Central memory CD8-positive, alpha-beta T cell (primary cell): ENCODE measurements at regions not wholly inside any gene's neighbourhood (a gene's known extent, or its start where the extent isn't known, plus 50 kb on each side); places are given as distances from the start of the nearest gene placed in this dataset.
"Not testable (repeated sequence)": the region's sequence is repeated elsewhere in the genome, so short reads cannot be mapped to it uniquely, and the experiment has no call there.

Source experiments
- ATAC-seq: fragments of 150-1000 bp; cut with Tn5 transposase; replicated peaks from 2 replicates; pipeline ENCODE4 v1.10.0; 2022; ENCODE audit warnings: mild to moderate bottlenecking, moderate FRiP score, moderate number of reproducible peaks; ENCODE audit not compliant: poor library complexity, severe bottlenecking; ENCODE audit errors: extremely low read depth
- DNase-seq, 2 donors: peaks; one replicate each; pipeline ENCODE4 v3.0.0; 2021; ENCODE audit warnings: low spot score in 2 of 2
- H3K27ac Mint-ChIP-seq: one replicate; pipeline ENCODE4 v1.8.0; 2022; ENCODE audit warnings: low read depth, mild to moderate bottlenecking, moderate library complexity, mixed read lengths
- H3K27me3 Mint-ChIP-seq: one replicate; pipeline ENCODE4 v1.8.0; 2022; ENCODE audit warnings: mixed read lengths
- H3K36me3 Mint-ChIP-seq: one replicate; pipeline ENCODE4 v1.8.0; 2022; ENCODE audit warnings: mild to moderate bottlenecking, moderate library complexity, mixed read lengths; ENCODE audit not compliant: insufficient read depth
- H3K4me1 Mint-ChIP-seq: one replicate; pipeline ENCODE4 v1.8.0; 2022; ENCODE audit warnings: mixed read lengths
- H3K4me3 Mint-ChIP-seq: one replicate; pipeline ENCODE4 v1.8.0; 2022; ENCODE audit warnings: mild to moderate bottlenecking, moderate library complexity, mixed read lengths
- H3K9me3 Mint-ChIP-seq: one replicate; pipeline ENCODE4 v1.8.0; 2022; ENCODE audit warnings: mixed read lengths

DNA sequence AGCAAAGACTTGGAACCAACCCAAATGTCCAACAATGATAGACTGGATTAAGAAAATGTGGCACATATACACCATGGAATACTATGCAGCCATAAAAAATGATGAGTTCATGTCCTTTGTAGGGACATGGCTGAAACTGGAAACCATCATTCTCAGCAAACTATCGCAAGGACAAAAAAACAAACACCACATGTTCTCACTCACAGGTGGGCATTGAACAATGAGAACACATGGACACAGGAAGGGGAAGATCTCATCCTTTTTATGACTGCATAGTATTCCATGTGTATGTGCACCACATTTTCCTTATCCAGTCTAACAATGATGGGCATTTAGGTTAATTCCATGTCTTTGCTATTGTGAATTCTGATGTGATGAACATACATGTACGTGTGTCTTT, 652.0 kb upstream of the LRRN3 start:
- not testable (repeated sequence) for H3K27me3 Mint-ChIP-seq, H3K36me3 Mint-ChIP-seq, H3K4me3 Mint-ChIP-seq, H3K4me1 Mint-ChIP-seq, ATAC-seq, H3K9me3 Mint-ChIP-seq, H3K27ac Mint-ChIP-seq, DNase-seq

DNA sequence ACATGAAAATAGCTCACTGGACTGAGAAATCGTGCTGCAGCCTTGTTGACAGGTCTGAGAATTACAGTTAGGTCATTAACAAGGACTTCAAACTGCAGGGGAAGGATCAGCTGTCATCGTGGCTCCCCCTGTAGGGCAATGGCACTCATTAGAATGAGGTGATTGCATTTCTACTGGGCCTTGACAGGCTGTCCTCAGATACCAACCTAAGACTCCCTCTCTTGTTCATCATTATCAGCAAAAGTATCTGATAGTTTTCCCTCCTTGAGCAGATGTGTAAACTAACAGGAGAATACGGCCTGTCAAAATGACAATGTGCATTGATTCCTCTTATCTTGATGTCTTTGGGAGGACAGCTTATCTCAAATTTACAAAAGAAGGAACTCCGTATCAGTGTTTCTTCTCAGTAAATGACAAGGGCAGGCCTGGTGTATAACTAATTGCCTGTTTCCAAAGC, 648.5 kb upstream of the LRRN3 start:
- Mint-ChIP-seq H3K36me3 (no peaks in the 10 kb centered on the region), H3K27me3 (no peaks in the 10 kb centered on the region), H3K27ac (no peak overlapping the region), H3K4me1 (no peaks in the 10 kb centered on the region), H3K4me3 (no peak overlapping the region), H3K9me3 (peaks cover 3% of the 10 kb centered on the region)
- no peak for DNase-seq
- no peak for ATAC-seq

DNA sequence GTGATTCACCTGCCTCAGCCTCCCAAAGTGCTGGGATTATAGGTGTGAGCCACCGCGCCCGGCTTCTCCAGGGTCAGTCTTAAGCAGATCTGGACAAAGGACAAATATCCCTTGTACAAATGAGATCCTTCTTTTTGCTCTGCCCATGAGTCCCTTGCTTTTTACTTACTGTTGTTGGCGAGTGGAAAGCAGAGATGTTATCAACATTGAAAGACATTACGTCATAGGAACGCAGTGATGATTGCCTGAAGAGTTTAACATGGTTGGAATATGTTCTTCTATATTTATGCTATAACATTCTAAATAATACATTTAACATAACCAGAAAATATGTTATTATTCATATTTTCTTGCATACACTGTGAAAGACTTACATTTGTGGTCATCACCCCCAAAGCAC, 644.3 kb upstream of the LRRN3 start:
- no peaks in the 10 kb centered on the region for H3K4me1 Mint-ChIP-seq
- no peaks in the 10 kb centered on the region for H3K27me3 Mint-ChIP-seq
- ATAC-seq (no peak), DNase-seq (no peak)
- H3K27ac Mint-ChIP-seq: no peak overlapping the region
- H3K9me3 Mint-ChIP-seq: no peaks in the 10 kb centered on the region
- H3K4me3 Mint-ChIP-seq: no peak overlapping the region
- H3K36me3 Mint-ChIP-seq: no peaks in the 10 kb centered on the region

DNA sequence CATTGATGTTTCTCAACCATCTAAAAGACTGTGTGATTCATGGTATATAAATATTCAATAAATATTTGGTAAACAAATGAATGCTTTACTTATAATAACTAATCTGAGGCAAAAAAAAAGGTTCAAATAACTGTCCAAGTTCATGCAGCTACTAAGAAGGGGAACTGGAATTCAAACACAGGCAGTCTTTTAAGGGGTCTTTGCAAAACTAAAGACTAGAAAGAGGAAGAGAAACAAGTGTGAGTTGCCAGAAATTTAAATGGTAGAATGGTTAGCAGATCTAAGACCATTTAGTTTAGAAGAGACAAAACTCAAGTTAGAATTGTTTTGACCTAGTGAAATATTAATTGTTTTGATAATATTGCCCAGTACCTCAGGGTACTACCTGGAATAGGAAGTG, 642.0 kb upstream of the LRRN3 start:
- DNase-seq (no peak), ATAC-seq (no peak)
- Mint-ChIP-seq H3K4me3 (no peak overlapping the region), H3K36me3 (no peaks in the 10 kb centered on the region), H3K4me1 (no peaks in the 10 kb centered on the region), H3K9me3 (no peaks in the 10 kb centered on the region), H3K27ac (no peak overlapping the region), H3K27me3 (no peaks in the 10 kb centered on the region)

DNA sequence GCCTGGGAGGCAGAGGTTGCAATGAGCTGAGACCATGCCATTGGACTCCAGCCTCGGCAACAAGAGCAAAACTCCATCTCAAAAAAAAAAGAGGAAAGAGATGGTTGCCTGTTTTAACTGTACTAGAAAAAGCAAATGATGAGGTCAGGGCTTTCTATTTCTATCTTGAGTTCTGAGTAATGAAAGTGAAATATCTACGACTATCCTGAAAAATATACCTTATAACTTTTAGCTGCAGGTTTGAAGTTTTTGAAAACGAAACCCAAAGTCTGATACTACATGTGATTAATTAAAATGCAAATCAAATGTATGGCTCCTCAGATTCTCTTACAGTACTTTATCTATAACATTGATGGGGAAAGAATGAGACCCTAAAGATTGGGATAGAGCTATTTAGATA, 636.2 kb upstream of the LRRN3 start:
- no peaks in the 10 kb centered on the region for H3K36me3 Mint-ChIP-seq
- H3K4me3 Mint-ChIP-seq: no peak overlapping the region
- H3K9me3 Mint-ChIP-seq: peaks cover 9% of the 10 kb centered on the region
- no peak overlapping the region for H3K27ac Mint-ChIP-seq
- no peaks in the 10 kb centered on the region for H3K4me1 Mint-ChIP-seq
- no peak for ATAC-seq
- H3K27me3 Mint-ChIP-seq: no peaks in the 10 kb centered on the region
- DNase-seq: no peak

DNA sequence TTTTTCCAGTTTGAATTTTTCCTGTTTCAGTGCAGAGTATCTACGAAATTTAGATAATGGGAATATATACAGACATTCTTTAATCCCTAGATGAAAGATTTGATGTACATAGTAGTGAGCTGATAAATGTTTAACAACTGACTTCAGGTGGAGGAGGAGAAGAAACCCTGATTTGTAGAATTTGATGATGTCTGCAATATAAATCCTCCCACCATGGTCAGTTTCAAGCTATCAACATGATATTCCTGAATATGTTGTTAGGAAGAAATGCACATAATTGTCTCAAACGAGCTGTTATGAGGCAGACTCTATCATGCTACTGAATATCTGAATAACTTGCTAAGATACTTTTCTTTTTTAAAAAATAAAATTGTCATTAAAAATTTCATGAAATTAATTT, 629.3 kb upstream of the LRRN3 start:
- no peaks in the 10 kb centered on the region for H3K9me3 Mint-ChIP-seq
- ATAC-seq (no peak), DNase-seq (no peak)
- H3K27me3 Mint-ChIP-seq: no peaks in the 10 kb centered on the region
- H3K4me3 Mint-ChIP-seq: no peak overlapping the region
- H3K4me1 Mint-ChIP-seq: no peaks in the 10 kb centered on the region
- H3K36me3 Mint-ChIP-seq: no peaks in the 10 kb centered on the region
- no peak overlapping the region for H3K27ac Mint-ChIP-seq

DNA sequence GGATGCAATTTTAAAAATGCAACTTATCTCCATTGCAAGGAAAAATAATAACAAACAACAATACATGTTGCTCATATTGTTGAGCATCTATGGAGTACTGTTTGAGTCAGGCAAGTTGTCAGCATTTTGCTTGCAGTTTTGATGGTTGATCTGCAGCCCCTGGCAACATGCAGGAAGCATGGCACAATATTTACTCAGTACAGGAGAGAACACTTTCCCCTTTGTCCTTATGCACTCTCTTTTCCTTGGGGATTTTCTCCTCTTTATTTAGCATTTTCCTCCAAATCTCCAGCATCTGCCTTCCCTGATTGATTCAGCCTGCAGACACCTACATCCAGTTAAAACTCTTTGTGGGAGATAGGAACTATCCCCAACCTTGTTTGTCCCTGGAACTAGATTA, 620.5 kb upstream of the LRRN3 start:
- H3K36me3 Mint-ChIP-seq: no peaks in the 10 kb centered on the region
- DNase-seq: no peak
- no peaks in the 10 kb centered on the region for H3K27me3 Mint-ChIP-seq
- ATAC-seq: no peak
- no peak overlapping the region for H3K27ac Mint-ChIP-seq
- H3K4me3 Mint-ChIP-seq: no peak overlapping the region
- H3K9me3 Mint-ChIP-seq: peaks cover 7% of the 10 kb centered on the region
- no peaks in the 10 kb centered on the region for H3K4me1 Mint-ChIP-seq

DNA sequence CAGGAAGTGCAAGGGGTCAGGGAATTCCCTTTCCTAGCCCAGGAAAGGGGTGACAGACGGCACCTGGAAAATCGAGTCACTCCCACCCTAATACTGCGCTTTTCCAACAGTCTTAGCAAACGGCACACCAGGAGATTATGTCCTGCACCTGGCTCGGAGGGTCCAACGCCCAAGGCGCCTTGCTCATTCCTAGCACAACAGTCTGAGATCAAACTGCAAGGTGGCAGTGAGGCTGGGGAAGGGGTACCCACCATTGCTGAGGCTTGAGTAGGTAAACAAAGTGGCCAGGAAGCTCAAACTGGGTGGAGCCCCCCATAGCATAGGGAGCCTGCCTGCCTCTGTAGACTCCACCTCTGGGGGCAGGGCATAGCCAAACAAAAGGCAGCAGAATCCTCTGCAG, 618.5 kb upstream of the LRRN3 start:
- not testable (repeated sequence) for H3K36me3 Mint-ChIP-seq, ATAC-seq, H3K9me3 Mint-ChIP-seq, H3K4me3 Mint-ChIP-seq, H3K4me1 Mint-ChIP-seq, DNase-seq, H3K27me3 Mint-ChIP-seq, H3K27ac Mint-ChIP-seq

DNA sequence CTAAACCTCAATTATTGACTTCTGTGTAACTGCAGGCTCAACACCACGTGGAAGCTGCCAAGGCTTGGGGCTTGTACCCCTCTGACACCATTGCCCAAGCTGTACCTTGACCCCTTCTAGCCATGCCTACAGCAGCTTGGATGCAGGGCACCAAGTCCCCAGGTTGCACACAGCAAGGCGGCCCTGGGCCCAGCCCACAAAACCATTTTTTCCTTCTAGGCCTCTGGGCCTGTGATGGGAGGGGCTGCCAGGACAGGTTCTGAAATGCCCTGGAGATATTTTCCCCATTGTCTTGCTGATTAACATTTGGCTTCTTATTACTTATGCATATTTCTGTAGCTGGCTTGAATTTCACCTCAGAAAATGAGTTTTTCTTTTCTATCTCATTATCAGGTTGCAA, 610.0 kb upstream of the LRRN3 start:
- ATAC-seq (no peak), DNase-seq (no peak)
- Mint-ChIP-seq H3K27me3 (no peaks in the 10 kb centered on the region), H3K4me3 (no peak overlapping the region), H3K9me3 (peaks cover 18% of the 10 kb centered on the region), H3K4me1 (no peaks in the 10 kb centered on the region), H3K36me3 (no peaks in the 10 kb centered on the region), H3K27ac (no peak overlapping the region)

DNA sequence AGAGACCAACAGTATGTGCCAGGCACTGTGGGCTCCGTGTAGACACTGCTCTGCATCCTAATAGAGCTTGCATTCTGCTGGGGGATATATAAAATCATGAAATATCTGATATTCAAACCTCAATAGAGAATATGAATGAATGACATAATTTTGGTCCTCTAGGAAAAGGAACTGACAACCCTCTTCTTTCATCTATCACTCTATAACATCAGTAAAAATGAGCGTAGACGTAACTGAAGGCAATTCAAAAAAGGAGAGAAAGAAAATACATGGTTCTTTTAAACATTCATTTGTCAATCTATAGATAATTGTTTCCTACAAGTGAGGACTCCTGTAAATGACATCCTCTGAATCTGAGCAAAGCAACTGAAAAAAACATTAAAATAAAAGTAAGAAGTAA, 607.4 kb upstream of the LRRN3 start:
- Mint-ChIP-seq H3K9me3 (peaks cover 18% of the 10 kb centered on the region), H3K36me3 (no peaks in the 10 kb centered on the region), H3K27ac (no peak overlapping the region), H3K4me3 (no peak overlapping the region), H3K4me1 (no peaks in the 10 kb centered on the region), H3K27me3 (no peaks in the 10 kb centered on the region)
- DNase-seq (no peak), ATAC-seq (no peak)

DNA sequence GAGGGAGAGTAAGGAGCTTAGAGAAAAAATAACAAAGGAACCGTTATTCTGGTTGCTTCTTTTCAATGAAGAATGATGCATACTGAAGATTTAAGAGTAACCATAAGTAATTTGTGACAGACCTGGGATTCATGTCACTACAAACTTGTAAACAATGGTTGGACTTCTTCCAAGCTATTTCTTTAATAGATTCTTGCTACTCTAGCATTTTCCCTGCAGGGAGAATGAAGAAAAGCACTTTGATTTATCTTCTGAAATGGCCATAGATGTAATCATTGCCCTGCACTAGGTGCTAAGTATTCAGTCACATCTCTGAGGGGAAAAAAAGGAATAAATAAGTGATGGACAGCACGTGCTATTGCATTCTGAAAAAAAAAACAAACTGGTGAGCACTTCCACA, 606.6 kb upstream of the LRRN3 start:
- peaks cover 12% of the 10 kb centered on the region for H3K9me3 Mint-ChIP-seq
- H3K27ac Mint-ChIP-seq: no peak overlapping the region
- no peaks in the 10 kb centered on the region for H3K36me3 Mint-ChIP-seq
- H3K4me1 Mint-ChIP-seq: no peaks in the 10 kb centered on the region
- DNase-seq (no peak), ATAC-seq (no peak)
- H3K4me3 Mint-ChIP-seq: no peak overlapping the region
- no peaks in the 10 kb centered on the region for H3K27me3 Mint-ChIP-seq

DNA sequence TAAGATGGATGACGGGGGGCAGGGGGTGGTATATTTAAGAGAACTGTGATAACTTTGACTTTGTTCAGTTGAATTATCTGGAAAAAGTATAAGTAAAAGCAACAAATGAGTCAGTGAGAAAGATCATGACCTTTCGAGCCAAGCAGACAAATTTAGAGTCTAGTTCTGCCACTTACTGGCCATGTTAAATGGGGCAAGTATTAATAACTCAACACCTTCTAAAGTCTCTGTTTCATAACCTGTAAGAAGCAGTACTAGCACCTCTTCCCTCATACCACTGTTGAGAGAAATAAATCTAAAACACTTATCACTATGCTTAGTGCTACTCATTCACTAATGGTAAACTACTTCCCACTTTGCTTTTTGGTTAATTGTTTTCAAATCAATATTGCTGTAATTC, 604.4 kb upstream of the LRRN3 start:
- no peak for DNase-seq
- ATAC-seq: no peak
- no peaks in the 10 kb centered on the region for H3K4me1 Mint-ChIP-seq

DNA sequence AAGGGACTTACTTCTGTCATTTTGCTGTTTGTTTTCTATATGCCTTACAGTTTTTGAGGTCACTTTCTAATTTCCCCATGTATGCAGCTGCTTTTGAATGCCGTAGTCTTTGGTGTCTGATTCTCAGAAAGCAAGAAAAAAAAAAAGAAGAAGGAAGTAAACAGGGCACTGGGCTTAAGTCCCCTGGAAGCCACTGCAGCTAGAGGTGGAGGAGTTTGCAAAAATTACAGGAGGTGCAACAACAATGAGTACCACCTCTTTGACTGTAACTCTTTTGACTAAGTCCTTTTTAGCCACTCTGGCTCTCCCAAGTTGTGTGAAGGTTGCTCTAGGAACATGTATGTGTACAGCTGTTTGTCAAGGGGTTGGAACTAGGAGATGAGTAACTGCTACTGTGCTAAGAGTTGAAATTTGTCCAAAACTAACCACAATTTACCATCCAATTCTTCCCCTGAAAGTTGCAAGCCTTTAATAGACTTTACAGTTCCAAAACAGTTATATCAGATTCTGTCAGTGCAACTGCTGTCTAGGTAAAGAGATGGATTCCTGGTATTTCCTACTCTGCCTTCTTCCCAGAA, 588.0 kb upstream of the LRRN3 start:
- Mint-ChIP-seq H3K4me3 (no peak overlapping the region), H3K36me3 (peaks cover 4% of the 10 kb centered on the region), H3K27ac (no peak overlapping the region), H3K9me3 (no peaks in the 10 kb centered on the region), H3K4me1 (no peaks in the 10 kb centered on the region), H3K27me3 (no peaks in the 10 kb centered on the region)
- no peak for DNase-seq
- no peak for ATAC-seq

More for the DNA sequence above, 604.4 kb upstream of the LRRN3 start:
- Mint-ChIP-seq H3K9me3 (peaks cover 12% of the 10 kb centered on the region), H3K27me3 (no peaks in the 10 kb centered on the region), H3K4me3 (no peak overlapping the region), H3K27ac (no peak overlapping the region), H3K36me3 (no peaks in the 10 kb centered on the region)

DNA sequence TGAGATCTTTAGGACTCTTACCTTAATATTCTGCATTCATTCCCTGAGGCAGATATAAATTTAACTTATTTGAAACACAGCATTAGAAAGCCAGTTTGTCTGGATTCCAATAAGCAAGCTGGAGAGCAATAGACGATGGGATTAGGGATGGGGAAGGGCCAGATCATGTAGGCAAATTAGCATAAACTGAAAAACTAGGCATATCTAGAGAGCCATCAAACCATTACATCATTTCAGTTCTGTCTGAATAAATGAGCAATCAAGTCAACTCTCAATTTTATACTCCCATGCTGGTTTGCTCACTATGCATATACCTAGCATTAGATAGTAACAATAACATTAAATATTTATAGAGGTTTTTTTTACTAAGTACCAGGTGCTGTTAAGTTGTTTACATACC, 583.6 kb upstream of the LRRN3 start:
- H3K9me3 Mint-ChIP-seq: no peaks in the 10 kb centered on the region
- DNase-seq: no peak
- ATAC-seq: no peak
- peaks cover 2% of the 10 kb centered on the region for H3K36me3 Mint-ChIP-seq
- no peaks in the 10 kb centered on the region for H3K4me1 Mint-ChIP-seq
- H3K27ac Mint-ChIP-seq: no peak overlapping the region
- H3K27me3 Mint-ChIP-seq: no peaks in the 10 kb centered on the region
- H3K4me3 Mint-ChIP-seq: no peak overlapping the region
